Psoas muscle (tissue), 7 donors: ENCODE measurements at regions not wholly inside any gene's neighbourhood (a gene's known extent, or its start where the extent isn't known, plus 50 kb on each side); places are given as distances from the start of the nearest gene placed in this dataset.

ENCODE experiments used
- ATAC-seq, 4 donors: fragments of 200-7000 bp; cut with Tn5 transposase; one replicate each; pipeline ENCODE4 v1.9.1; 2020; ENCODE audit warnings: moderate library complexity in 3 of 4, mild to moderate bottlenecking in 2 of 4
- DNase-seq, 2 donors: peaks; one replicate each; pipeline ENCODE4 v3.0.0-alpha.2; 2020
- H3K27ac ChIP-seq: fragments of 200-600 bp; one replicate; pipeline ENCODE4 v1.8.0; 2022
- H3K27me3 ChIP-seq, 3 donors: fragments of 200-600 bp in 1 of 3; one replicate each; pipeline versions ENCODE4 v1.6.1 to v1.8.0; 2013 to 2022; ENCODE audit warnings: low read length in 2 of 3, mild to moderate bottlenecking in 2 of 3, moderate library complexity in 1 of 3; ENCODE audit not compliant: insufficient read depth in 3 of 3
- H3K36me3 ChIP-seq, 2 donors: fragments of 200-600 bp in 1 of 2; one replicate each; pipeline versions ENCODE4 v1.6.1 to v1.8.0; 2013 to 2022; ENCODE audit warnings: low read depth in 1 of 2, mild to moderate bottlenecking in 1 of 2, moderate library complexity in 1 of 2; ENCODE audit not compliant: insufficient read depth in 1 of 2
- H3K4me1 ChIP-seq: fragments of 200-600 bp; one replicate; pipeline ENCODE4 v1.8.0; 2022
- H3K4me3 ChIP-seq: fragments of 200-600 bp; one replicate; pipeline ENCODE4 v1.8.0; 2022; ENCODE audit warnings: mild to moderate bottlenecking
- H3K9me3 ChIP-seq: fragments of 200-600 bp; one replicate; pipeline ENCODE4 v1.8.0; 2022
- WGBS, 3 donors: extraction: QIAGEN DNeasy Blood & Tissue Kit; methylation state at CpG; one replicate each; pipeline versions ENCODE4 v1.1.6 to v1.1.7; 2013; 5-methylcytosine and 5-hydroxymethylcytosine counted together
- intact Hi-C, 2 donors: fragments of 100-400 bp; cut with DNase I; formaldehyde crosslinking; loops; one replicate each; pipeline versions ENCODE4 v1.11.0 to v1.14.2; 2022
- TF ChIP-seq, protein P1 (sequence below): fragments of 200-600 bp; IDR thresholded peaks from one replicate; pipeline ENCODE4 v1.8.0; 2022; ENCODE audit warnings: antibody characterized with exemption
- donor health status: healthy with polysubstance abuse.
- donor health status: DM: no; HTN: no; CAD: no; lungs with moderate emphysema.
- donor health status: Bipolar disorder and iron deficiency.
- donor health status: healthy.
- donor health status: DM: yes; HTN: yes; CAD: no.
- donor health status: DM: no; HTN: no; CAD: no.
- donor health status: DM: yes; HTN: yes; CAD: no.

DNA sequence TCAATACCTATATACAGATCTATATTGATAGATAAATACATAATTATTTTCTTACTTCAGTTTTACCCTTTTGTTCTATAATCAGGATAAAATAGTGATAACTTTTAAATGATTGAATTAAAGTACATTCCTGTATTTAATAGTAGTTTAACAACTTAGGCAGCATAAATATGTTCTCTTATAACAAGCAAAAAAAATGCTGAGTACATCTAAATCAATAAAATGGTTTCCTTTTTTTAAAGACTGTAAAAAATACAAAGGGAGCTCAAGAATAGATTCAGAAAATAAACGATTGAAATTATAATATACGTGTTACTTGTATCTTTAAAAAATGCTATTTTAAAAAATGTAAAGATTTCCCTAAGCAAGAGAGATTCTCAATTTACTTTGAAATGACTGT lies 393.7 kb upstream of the TMEM132C start:
- 88 to 95% (median 93%) methylated on average over 2 of the region's 2 CpGs for WGBS, 3 donors
- Histone ChIP-seq H3K4me3 (no peak overlapping the region), H3K4me1 (no peaks in the 10 kb centered on the region), H3K27me3 (no peaks in the 10 kb centered on the region), H3K9me3 (no peaks in the 10 kb centered on the region), H3K36me3 (no peaks in the 10 kb centered on the region), H3K27ac (no peak overlapping the region)
- DNase-seq (no peak), ATAC-seq (no peak)
- intact Hi-C loops: no loop called here
- TF ChIP-seq, protein P1, sequence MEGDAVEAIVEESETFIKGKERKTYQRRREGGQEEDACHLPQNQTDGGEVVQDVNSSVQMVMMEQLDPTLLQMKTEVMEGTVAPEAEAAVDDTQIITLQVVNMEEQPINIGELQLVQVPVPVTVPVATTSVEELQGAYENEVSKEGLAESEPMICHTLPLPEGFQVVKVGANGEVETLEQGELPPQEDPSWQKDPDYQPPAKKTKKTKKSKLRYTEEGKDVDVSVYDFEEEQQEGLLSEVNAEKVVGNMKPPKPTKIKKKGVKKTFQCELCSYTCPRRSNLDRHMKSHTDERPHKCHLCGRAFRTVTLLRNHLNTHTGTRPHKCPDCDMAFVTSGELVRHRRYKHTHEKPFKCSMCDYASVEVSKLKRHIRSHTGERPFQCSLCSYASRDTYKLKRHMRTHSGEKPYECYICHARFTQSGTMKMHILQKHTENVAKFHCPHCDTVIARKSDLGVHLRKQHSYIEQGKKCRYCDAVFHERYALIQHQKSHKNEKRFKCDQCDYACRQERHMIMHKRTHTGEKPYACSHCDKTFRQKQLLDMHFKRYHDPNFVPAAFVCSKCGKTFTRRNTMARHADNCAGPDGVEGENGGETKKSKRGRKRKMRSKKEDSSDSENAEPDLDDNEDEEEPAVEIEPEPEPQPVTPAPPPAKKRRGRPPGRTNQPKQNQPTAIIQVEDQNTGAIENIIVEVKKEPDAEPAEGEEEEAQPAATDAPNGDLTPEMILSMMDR: no peak

DNA sequence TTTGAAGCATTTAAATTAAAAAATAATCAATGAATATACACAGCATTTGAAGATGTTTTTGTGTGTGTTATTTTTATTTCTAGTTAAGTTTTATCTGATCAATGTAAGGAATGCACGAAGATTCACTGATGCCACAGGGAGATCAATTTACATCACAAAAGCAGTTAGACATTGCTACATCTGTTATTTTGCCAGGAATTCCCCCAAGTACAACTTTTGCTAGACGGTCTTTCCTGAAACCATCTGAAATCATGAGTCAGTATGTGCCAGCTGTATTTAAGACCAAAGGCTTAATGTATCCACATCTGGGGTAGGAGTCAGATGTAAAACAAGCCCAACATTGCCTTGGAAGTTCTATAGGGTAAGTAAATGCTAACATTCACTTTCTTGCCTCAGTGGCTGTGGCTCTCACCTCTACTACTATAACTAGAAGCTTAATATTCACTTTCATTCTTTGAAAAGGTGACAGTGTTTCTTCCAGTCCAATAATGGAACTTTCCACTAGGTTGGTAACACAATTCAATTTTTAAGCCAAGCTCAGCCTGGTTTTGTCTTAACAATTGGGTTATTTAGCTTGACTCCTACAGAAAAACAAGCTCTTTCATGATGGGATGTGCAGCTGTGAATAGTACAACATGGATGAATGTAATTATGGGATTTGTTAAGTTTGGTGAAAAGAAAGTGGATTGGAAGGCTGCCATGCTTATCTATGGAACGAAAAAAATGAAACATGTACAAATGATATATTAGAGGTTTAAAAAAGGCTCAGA lies 385.4 kb upstream of the TMEM132C start:
- WGBS, 3 donors: 33 to 37% (median 36%) methylated on average over 3 of the region's 3 CpGs
- no peak for ATAC-seq
- intact Hi-C loops: no loop called here

DNA sequence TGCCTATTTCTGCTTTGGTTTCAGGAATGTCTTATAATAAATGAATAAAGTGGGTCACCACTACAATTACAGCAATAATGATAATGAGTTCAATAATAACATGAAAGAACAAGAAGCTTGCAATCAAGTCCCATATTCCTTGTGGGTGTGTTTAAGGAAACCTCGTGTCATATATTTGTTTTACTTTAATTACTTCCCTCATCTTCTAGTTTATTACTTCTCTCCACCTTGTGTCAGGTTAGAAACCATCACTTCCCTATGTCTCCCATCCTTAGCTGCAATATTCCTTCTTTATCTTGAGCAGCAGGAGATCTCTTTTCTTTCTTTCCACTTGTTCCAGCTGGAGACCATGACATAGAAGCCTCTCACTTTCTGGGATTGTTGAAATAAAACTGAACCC lies 384.0 kb upstream of the TMEM132C start:
- no peak for ATAC-seq
- Histone ChIP-seq H3K27me3 (no peaks in the 10 kb centered on the region), H3K4me3 (no peak overlapping the region), H3K36me3 (no peaks in the 10 kb centered on the region), H3K27ac (no peak overlapping the region), H3K9me3 (no peaks in the 10 kb centered on the region), H3K4me1 (no peaks in the 10 kb centered on the region)
- TF ChIP-seq, protein P1: no peak
- intact Hi-C loops: no loop called here
- DNase-seq: no peak
- 64 to 74% (median 68%) methylated on average over 1 of the region's 1 CpG for WGBS, 3 donors

More for the DNA sequence above, 385.4 kb upstream of the TMEM132C start:
- Histone ChIP-seq H3K9me3 (no peaks in the 10 kb centered on the region), H3K4me1 (no peaks in the 10 kb centered on the region), H3K27ac (no peak overlapping the region), H3K4me3 (no peak overlapping the region), H3K36me3 (no peaks in the 10 kb centered on the region), H3K27me3 (no peaks in the 10 kb centered on the region)
- TF ChIP-seq, protein P1: no peak
- DNase-seq: no peak

DNA sequence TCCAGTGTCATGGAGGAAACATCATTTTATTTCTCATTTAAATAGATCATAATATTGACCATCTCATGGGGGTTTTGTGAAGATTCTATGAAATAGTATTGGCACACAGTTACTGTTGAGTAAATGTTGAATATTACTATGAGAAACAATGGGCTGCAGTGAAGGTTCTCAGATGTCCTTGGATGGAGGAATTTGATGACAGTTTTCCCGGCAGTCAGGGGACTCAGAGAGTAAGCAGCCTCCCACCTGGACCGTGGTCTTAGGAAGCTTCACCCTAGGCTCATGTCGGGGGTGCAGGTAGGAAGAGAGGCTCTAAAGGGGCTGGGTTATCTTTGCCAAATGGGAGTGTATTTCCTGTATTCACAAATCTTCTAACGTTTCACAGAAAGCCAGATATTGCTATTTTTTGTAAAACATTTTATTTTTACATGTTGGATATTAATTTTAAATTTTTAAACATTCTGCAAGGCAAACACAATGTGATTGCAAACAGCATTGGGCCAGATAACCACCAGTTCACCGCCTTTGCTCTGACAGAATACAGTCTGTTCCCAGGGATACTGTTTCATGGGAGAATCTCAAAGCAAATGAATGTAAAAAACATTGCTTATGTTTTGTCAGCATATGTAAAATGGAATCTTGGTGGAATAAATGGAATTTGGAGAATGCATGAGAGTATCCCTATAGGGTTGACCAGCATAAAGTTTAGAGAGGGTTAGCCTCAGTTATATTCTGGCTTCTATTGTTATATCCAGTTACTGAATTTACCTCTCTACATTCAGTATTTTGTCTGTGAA lies 380.8 kb upstream of the TMEM132C start:
- no peak for ATAC-seq
- H3K27ac ChIP-seq: no peak overlapping the region

More for the DNA sequence above, 380.8 kb upstream of the TMEM132C start:
- 42 to 45% (median 43%) methylated on average over 5 of the region's 5 CpGs for WGBS, 3 donors
- TF ChIP-seq, protein P1: no peak
- Histone ChIP-seq H3K27me3 (no peaks in the 10 kb centered on the region), H3K4me3 (no peak overlapping the region), H3K36me3 (no peaks in the 10 kb centered on the region), H3K9me3 (no peaks in the 10 kb centered on the region), H3K4me1 (no peaks in the 10 kb centered on the region)
- no peak for DNase-seq
- intact Hi-C loops: no loop called here
